Stomach (tissue), 8 donors: ENCODE measurements at regions not wholly inside any gene's neighbourhood (a gene's known extent, or its start where the extent isn't known, plus 50 kb on each side); places are given as distances from the start of the nearest gene placed in this dataset.

Experiments used
- DNase-seq, 2 donors: peaks; one replicate each; pipeline versions ENCODE4 v3.0.0 to v3.0.0-alpha.2; 2013 to 2019
- H3K27ac ChIP-seq, 5 donors: fragments of 200-600 bp in 4 of 5; sonication (generic) in 4 of 5; one replicate each; pipeline ENCODE4 v1.5.1; 2013 to 2019; ENCODE audit warnings: mild to moderate bottlenecking in 1 of 5, moderate library complexity in 1 of 5
- H3K27me3 ChIP-seq, 3 donors: fragments of 200-600 bp; sonication (generic); one replicate each; pipeline ENCODE4 v1.5.1; 2017 to 2019; ENCODE audit warnings: mixed run types in 1 of 3
- H3K36me3 ChIP-seq, 4 donors: fragments of 200-600 bp; sonication (generic); 1 replicate in 3 of 4; 2 replicates in 1 of 4; pipeline ENCODE4 v1.5.1; 2016 to 2019
- H3K4me1 ChIP-seq, 4 donors: fragments of 200-600 bp; sonication (generic); one replicate each; pipeline ENCODE4 v1.5.1; 2016 to 2019
- H3K4me3 ChIP-seq, 4 donors: fragments of 200-600 bp; sonication (generic) in 3 of 4; one replicate each; pipeline ENCODE4 v1.5.1; 2016 to 2019; ENCODE audit warnings: mild to moderate bottlenecking in 1 of 4
- H3K9me3 ChIP-seq, 4 donors: fragments of 200-600 bp; sonication (generic); one replicate each; pipeline ENCODE4 v1.5.1; 2016 to 2019
- EP300 ChIP-seq: sonication (generic); formaldehyde crosslinking; IDR thresholded peaks from one replicate; pipeline ENCODE4 v1.6.1; 2017; ENCODE audit warnings: antibody characterized with exemption
- POLR2A ChIP-seq, 4 donors: fragments of 450-650 bp; IDR thresholded peaks; one replicate each; pipeline ENCODE4 v1.6.1; 2016; ENCODE audit warnings: antibody characterized with exemption in 4 of 4, control low read depth in 2 of 4, mild to moderate bottlenecking in 1 of 4, moderate library complexity in 1 of 4
- POLR2AphosphoS5 ChIP-seq, 3 donors: sonication (generic); formaldehyde crosslinking; IDR thresholded peaks; one replicate each; pipeline ENCODE4 v1.6.1; 2016; ENCODE audit warnings: antibody characterized with exemption in 3 of 3
- WGBS, 5 donors: extraction: QIAGEN DNeasy Blood & Tissue Kit in 3 of 5; methylation state at CpG; one replicate each; pipeline versions ENCODE4 v1.1.5 to v1.1.7; 2013 to 2018; 5-methylcytosine and 5-hydroxymethylcytosine counted together
- intact Hi-C: fragments of 100-400 bp; cut with DNase I; formaldehyde crosslinking; loops from one replicate; pipeline ENCODE4 v1.15.1; 2023; ENCODE audit warnings: low total_unique reads
- TF ChIP-seq, protein P1 (sequence below), 7 experiments: fragments of 450-650 bp in 4 of 7; fragments of 200-600 bp in 3 of 7; sonication (generic) in 3 of 7; IDR thresholded peaks; one replicate each; pipeline ENCODE4 v1.5.1; 2016 to 2019; ENCODE audit warnings: antibody characterized with exemption in 7 of 7, control low read depth in 2 of 7, mild to moderate bottlenecking in 1 of 7
- donor health status: healthy with polysubstance abuse.
- donor health status: Bipolar disorder and iron deficiency.
- donor health status: healthy.

DNA sequence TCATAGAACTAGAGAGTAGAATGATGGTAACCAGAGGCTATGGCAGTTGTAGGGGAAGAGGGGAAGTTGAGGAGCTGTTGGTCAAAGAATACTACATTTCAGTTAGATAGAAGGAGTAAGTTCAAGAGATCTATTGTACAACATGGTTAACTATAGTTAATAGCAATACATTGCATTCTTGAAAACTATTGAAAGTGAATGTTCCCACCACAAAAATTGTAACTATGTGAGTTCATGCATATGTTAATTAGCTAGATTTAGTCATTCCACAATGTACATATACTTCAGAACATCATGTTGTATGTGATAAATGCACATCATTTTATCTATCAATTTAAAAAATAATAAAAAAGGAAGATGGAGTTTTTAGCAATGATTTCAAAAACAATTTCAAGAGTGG is 125.3 kb upstream of the IL15 start:
- TF ChIP-seq, protein P1, sequence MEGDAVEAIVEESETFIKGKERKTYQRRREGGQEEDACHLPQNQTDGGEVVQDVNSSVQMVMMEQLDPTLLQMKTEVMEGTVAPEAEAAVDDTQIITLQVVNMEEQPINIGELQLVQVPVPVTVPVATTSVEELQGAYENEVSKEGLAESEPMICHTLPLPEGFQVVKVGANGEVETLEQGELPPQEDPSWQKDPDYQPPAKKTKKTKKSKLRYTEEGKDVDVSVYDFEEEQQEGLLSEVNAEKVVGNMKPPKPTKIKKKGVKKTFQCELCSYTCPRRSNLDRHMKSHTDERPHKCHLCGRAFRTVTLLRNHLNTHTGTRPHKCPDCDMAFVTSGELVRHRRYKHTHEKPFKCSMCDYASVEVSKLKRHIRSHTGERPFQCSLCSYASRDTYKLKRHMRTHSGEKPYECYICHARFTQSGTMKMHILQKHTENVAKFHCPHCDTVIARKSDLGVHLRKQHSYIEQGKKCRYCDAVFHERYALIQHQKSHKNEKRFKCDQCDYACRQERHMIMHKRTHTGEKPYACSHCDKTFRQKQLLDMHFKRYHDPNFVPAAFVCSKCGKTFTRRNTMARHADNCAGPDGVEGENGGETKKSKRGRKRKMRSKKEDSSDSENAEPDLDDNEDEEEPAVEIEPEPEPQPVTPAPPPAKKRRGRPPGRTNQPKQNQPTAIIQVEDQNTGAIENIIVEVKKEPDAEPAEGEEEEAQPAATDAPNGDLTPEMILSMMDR (IDR thresholded peaks at IDR 0.05): no peak
- peaks cover 0 to 12% (median 6%) of the 10 kb centered on the region in 4 donors for H3K9me3 ChIP-seq

GRCh38 chr4:141513866-141514265 is 122.5 kb upstream of the IL15 start:
- no peak for DNase-seq
- Histone ChIP-seq H3K9me3 (peaks cover 0 to 12% (median 5%) of the 10 kb centered on the region in 4 donors), H3K4me1 (no peaks in the 10 kb centered on the region), H3K27me3 (no peaks in the 10 kb centered on the region), H3K4me3 (no peak overlapping the region), H3K36me3 (no peaks in the 10 kb centered on the region), H3K27ac (no peak overlapping the region)
- intact Hi-C loops: no loop called here
- WGBS, 5 donors: 43 to 68% (median 56%) methylated on average over 1 of the region's 1 CpG
- TF ChIP-seq, protein P1 (IDR thresholded peaks at IDR 0.05): no peak
- TF ChIP-seq EP300: no peak
- TF ChIP-seq POLR2AphosphoS5 (IDR thresholded peaks at IDR 0.05): no peak
- TF ChIP-seq POLR2A (IDR thresholded peaks at IDR 0.05): no peak

More for the DNA sequence above, 125.3 kb upstream of the IL15 start:
- H3K4me3 ChIP-seq: no peak overlapping the region
- DNase-seq: no peak
- H3K4me1 ChIP-seq: no peaks in the 10 kb centered on the region
- intact Hi-C loops: no loop called here
- no peak overlapping the region for H3K27ac ChIP-seq
- no peaks in the 10 kb centered on the region for H3K36me3 ChIP-seq
- H3K27me3 ChIP-seq: no peaks in the 10 kb centered on the region

- Histone ChIP-seq H3K9me3 (no peaks in the 10 kb centered on the region), H3K27me3 (no peaks in the 10 kb centered on the region), H3K27ac (no peak overlapping the region), H3K36me3 (no peaks in the 10 kb centered on the region), H3K4me3 (no peak overlapping the region), H3K4me1 (no peaks in the 10 kb centered on the region)
- intact Hi-C loops: no loop called here
- TF ChIP-seq POLR2A (IDR thresholded peaks at IDR 0.05) (no peak), POLR2AphosphoS5 (IDR thresholded peaks at IDR 0.05) (no peak), EP300 (no peak)
- TF ChIP-seq, protein P1 (IDR thresholded peaks at IDR 0.05): no peak
- no peak for DNase-seq
These were observed 118.2 kb upstream of the IL15 start for GRCh38 chr4:141518222-141518621.

DNA sequence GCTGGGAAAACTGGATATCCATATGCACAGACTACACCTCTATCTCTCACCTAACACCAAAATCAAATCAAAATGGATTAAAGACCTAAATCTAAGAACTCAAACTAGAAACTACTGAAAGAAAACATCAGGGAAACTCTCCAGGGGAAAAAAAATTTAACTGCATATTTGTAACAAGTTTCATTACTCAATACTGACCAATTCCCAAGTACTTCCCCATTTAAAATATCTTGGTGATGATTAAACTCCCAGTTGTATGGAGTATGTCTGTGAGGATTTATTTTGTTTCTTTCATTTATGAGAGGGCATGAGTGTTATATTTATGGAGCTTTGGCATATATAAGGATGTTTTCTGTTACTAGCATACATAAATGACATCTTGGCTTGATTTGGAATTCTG is 112.3 kb upstream of the IL15 start:
- no peaks in the 10 kb centered on the region for H3K4me1 ChIP-seq
- TF ChIP-seq POLR2A (IDR thresholded peaks at IDR 0.05) (no peak), EP300 (no peak), POLR2AphosphoS5 (IDR thresholded peaks at IDR 0.05) (no peak)
- TF ChIP-seq, protein P1 (IDR thresholded peaks at IDR 0.05): no peak
- H3K27ac ChIP-seq: no peak overlapping the region
- H3K9me3 ChIP-seq: peaks cover 0 to 12% (median 6%) of the 10 kb centered on the region in 4 donors
- no peak for DNase-seq
- H3K4me3 ChIP-seq: no peak overlapping the region
- H3K27me3 ChIP-seq: no peaks in the 10 kb centered on the region
- no peaks in the 10 kb centered on the region for H3K36me3 ChIP-seq
- intact Hi-C loops: no loop called here

- 63 to 83% (median 80%) methylated on average over 2 of the region's 2 CpGs for WGBS, 5 donors
- H3K4me3 ChIP-seq: no peak overlapping the region
These were observed 111.5 kb upstream of the IL15 start for GRCh38 chr4:141524841-141525240.

More at GRCh38 chr4:141524841-141525240, 111.5 kb upstream of the IL15 start:
- peaks cover 0 to 12% (median 6%) of the 10 kb centered on the region in 4 donors for H3K9me3 ChIP-seq
- intact Hi-C loops: no loop called here
- no peak for TF ChIP-seq EP300
- TF ChIP-seq POLR2AphosphoS5 (IDR thresholded peaks at IDR 0.05): no peak
- TF ChIP-seq POLR2A (IDR thresholded peaks at IDR 0.05): no peak
- TF ChIP-seq, protein P1 (IDR thresholded peaks at IDR 0.05): no peak
- no peaks in the 10 kb centered on the region for H3K36me3 ChIP-seq
- H3K27ac ChIP-seq: no peak overlapping the region
- H3K4me1 ChIP-seq: no peaks in the 10 kb centered on the region
- H3K27me3 ChIP-seq: no peaks in the 10 kb centered on the region
- no peak for DNase-seq
